Hematopoietic multipotent progenitor cell treated with erythropoietin and hydrocortisone succinate and interleukin-3 and kit ligand, for 6 days (in vitro differentiated cells): ENCODE measurements at regions not wholly inside any gene's neighbourhood (a gene's known extent, or its start where the extent isn't known, plus 50 kb on each side); places are given as distances from the start of the nearest gene placed in this dataset.
"Not testable (repeated sequence)": the region's sequence is repeated elsewhere in the genome, so short reads cannot be mapped to it uniquely, and the experiment has no call there.

Experiments used
- DNase-seq: peaks from one replicate; pipeline ENCODE4 v3.0.0-alpha.2; 2015

- no peak for DNase-seq
Observed at GRCh38 chr3:78090382-78090781, 1050.5 kb downstream of the ROBO2 start.

- DNase-seq, result no peak
Observed at GRCh38 chr3:78091478-78092119, 1051.7 kb downstream of the ROBO2 start.

GRCh38 chr3:78092574-78092973, 1052.7 kb downstream of the ROBO2 start:
- not testable (repeated sequence) for DNase-seq

DNA sequence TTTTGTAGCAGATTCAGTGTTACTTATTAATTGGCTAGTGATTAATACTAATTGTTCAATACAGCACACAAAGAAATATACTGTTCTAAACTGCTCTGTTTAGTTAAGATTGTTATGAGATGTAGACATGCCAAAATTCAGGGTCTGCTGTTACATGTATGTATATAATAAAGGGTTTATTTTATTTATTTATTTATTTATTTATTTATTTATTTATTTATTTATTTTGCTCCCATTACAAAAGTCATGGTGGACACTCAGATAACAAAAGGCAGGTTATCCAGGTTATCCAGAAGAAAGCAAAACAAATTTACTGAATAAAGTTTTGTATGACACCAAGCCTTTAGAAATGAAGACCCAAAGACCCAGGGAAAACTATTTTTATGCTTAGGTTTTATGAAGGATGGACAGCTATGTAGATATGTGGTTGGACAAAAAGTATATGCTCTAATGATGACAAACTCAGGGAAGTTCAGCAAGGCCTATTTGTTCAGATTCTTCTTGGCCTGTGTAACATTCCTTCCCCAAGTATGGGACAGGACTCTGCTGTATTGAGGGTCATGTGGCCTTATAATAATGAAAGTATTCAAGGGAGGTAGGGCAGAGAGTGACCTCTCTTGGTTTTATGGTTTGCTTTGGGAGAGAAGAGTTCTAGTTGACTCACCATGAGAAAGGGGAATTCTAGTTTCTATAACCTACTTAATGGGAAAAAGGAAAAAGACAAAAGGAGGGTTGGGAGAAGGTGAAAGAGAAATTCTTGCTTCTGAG, 1056.8 kb downstream of the ROBO2 start:
- DNase-seq, result no peak

GRCh38 chr3:78098367-78098766, 1058.5 kb downstream of the ROBO2 start:
- no peak for DNase-seq

DNA sequence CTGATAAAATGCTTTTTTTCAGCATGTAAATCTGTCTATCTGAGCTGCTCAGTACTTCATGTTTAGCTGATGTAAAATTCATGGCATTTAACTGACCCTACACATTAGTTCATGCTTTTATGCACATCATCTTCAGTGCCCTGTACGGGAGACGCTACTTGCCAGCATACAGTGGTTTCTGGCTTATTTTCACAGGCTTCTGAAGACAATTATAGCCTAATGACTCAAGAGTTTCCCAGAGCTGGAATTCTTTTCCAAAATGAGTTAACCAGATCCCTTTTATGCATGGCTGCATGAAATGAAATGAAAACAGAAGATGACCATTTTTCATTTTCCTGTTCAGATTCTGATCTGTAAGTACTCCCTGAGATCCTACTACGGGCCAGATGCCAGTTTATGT, 1061.5 kb downstream of the ROBO2 start:
- no peak for DNase-seq

DNA sequence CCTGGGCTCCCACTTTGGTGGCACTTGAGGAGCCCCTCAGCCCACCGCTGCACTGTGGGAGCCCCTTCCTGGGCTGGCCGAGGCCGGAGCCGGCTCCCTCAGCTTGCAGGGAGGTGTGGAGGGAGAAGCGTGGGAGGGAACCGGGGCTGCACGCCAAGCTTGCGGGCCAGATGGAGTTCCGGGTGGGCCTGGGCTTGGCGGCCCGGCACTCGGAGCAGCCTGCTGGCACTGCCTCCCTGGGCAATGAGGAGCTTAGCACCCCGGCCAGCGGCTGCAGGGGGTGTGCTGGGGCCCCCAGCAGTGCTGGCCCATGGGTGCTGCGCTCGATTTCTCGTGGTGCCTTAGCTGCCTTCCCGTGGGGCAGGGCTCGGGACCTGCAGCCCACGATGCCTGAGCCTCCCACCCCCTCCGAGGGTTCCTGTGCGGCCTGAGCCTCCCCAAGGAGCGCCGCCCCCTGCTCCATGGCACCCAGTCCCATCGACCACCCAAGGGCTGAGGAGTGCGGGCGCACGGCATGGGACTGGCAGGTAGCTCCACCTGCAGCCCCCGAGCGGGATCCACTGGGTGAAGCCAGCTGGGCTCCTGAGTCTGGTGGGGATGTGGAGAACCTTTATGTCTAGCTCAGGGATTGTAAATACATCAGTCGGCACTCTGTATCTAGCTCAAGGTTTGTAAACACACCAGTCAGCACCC, 1068.5 kb downstream of the ROBO2 start:
- DNase-seq, result not testable (repeated sequence)

DNA sequence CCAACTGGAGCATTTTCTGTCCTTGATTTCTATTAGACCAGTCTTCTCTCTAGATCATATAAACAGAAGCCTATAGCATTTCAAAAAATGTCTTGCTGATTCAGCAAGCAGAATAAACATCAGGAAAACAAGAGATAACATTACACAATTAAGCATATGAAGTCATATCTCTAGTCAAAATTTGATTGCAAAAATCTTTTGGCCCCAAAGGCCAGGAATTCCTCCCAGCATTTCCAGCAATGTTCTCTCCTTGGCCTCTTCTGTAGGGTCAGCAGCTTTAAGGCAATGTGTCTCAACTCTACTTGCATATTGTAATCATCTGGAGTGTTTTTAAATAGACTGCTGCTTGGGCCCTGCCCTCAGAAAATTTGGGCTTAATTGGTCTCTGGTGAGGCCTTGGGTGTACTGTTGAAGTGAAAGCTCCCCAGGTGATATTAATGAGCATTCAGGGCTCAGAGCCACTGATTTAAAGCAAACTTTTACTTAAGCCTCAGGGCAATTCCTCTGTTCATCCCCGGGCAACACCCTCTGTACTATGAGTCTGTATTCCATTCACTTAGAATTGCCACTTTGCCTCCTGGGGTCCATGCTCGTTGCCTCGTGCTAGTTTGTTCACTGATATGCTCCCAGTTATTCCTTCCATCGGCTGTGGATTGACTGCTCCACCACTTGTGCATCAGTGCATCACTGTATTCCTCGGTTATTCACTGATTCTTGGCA, 1072.6 kb downstream of the ROBO2 start:
- no peak for DNase-seq

- DNase-seq, result no peak
Observed at GRCh38 chr3:78115983-78116382, 1076.1 kb downstream of the ROBO2 start.

- no peak for DNase-seq
Observed at GRCh38 chr3:78116874-78117273, 1077.0 kb downstream of the ROBO2 start.

- no peak for DNase-seq
Observed at GRCh38 chr3:78123058-78123457, 1083.2 kb downstream of the ROBO2 start.

DNA sequence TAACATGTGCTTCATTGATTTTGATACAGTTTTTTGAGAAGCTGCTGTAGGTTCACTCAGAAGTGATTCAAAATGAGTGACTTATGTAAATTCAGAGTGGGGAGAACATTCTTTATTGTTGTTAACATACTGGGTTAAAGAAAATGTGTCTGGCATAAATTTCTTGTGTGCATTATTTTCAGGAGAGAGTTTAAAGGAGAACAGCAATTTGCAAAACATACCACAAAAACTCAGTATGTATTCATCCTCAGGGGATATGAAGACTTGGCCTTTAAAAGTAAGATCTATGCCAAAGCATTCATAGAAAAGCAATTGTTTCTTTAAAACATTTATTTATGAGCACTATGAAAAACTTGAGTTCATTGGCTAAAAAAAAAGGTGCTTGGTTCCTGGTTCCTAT, 1089.8 kb downstream of the ROBO2 start:
- no peak for DNase-seq

DNA sequence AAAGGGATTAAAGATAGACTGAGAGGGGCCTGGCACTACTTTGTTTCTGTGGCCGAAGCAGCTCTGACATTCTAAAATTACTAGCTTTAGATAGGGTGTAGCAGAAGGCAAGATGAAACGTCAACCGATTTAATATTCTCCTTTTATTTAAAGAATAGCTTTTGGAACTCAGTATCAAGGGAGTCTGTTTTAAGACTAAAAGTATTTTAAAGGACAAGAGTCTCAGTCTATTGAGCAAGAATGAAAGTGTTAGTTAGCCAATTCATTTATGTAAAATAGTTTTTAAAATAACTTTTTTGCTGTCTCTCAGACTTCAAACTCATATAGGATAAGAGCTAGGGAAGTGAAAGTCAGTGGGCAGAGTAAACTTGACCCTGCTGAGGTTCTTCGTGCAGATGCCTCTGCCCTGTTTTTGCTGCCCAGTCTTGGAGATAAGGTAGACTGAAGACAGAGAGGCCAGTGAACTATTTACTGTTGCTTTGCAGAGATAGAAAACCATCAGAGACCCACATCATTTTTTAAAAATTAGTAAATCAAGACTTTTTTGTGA, 1090.9 kb downstream of the ROBO2 start:
- DNase-seq, result no peak

GRCh38 chr3:78134496-78134895, 1094.6 kb downstream of the ROBO2 start:
- no peak for DNase-seq

GRCh38 chr3:78139166-78139565, 1099.3 kb downstream of the ROBO2 start:
- DNase-seq, result no peak

GRCh38 chr3:78140274-78140673, 1100.4 kb downstream of the ROBO2 start:
- no peak for DNase-seq

DNA sequence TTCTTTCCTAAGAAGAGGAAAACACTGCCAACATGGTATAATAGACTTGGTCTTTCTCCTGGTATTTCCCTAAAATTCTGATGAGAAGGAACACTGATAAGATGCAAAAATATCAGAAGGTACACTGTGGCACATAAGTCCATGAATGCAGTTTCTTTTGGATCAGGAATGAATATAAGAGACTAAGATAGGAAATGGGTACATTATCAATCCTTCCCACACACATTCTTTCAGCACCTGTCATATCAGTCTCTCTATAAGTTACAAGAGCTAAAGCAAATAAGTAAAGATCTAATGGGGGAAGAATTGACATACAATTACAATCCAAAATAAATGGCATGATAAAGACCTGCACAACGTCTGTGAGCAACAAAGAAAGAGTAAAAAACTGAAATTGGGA, 1101.0 kb downstream of the ROBO2 start:
- DNase-seq, result no peak

DNA sequence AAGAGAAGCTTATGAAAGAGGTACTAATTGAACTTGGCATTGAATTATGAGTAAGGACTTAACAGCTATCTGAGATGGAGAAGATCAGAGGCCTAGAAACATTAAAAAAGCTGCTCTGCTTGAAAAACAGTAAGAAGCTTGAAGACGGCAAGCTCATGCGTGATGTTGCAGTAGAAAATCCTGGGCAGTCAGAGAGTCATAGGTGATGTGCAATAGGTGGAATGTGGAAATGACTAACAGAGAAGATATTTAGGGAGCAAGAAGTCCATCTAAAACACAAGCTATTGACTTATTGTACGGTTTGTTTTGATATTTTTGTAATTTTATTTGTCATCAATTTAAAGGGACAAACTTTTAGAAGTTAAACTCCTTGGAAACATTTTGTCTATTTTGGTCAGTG, 1101.4 kb downstream of the ROBO2 start:
- DNase-seq, result no peak

- DNase-seq, result no peak
Observed at GRCh38 chr3:78143000-78143399, 1103.1 kb downstream of the ROBO2 start.

- no peak for DNase-seq
Observed at GRCh38 chr3:78148986-78149717, 1109.3 kb downstream of the ROBO2 start.

DNA sequence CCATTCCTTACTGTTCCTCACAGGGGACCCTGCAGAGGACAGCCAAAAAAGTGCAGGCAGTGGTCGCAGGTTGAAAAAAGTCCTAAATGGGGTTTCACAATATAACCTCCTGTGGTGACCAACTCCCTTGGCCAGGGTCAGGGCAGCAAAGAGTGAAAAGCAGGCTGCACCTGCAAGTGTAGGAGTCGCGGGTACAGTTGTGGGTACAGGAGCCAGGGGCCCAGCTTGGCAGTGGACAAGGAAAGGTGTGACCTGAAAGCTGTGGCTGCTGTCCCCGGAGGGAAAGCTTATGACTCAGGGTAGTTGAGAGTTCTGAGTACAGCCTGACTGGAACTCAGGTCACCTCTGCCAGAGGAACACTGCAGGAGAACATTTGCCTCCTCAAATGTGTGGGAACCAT, 1114.1 kb downstream of the ROBO2 start:
- no peak for DNase-seq

DNA sequence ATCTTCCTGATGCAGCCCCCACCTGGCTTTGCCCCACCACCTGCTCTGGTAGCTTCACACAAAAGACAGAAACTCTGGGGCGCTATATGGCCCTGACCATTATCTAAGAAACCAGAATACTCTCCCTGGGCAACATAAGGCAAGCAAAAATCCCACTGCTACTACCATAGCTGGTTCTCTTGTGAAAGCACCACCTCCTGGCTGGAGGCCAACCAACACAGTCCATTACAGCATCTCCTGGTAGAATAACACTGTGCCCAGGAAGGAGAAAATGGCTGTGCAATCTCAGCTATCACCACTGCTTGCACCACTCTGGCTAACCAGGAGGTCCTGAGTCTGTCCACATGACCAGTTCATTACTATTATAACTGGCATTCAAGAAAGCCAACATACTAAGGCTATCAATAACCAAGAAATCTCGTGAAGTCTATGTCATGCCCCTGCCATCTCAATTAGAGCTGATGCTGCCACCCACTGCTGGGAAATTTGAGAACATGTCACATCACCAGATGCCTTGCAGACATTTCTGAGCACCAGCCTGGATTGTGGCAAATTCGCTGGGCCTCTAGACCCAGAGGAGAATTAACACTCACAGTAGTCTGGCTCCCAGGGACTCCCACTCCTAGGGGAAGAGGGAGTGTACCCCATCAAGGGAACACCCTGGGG, 1114.8 kb downstream of the ROBO2 start:
- no peak for DNase-seq
